Calu3 (cell line): ENCODE measurements at regions not wholly inside any gene's neighbourhood (a gene's known extent, or its start where the extent isn't known, plus 50 kb on each side); places are given as distances from the start of the nearest gene placed in this dataset.

Experiments
- BruUV-seq: library from RNA; stranded (reverse); fragments of 400-500 nt; replicated peaks from 2 replicates; lab custom pipeline; 2021; lab: Mats Ljungman, UMichigan
- CTCF ChIA-PET: fragments of 300-600 bp; sonication (Branson Sonifier 250); formaldehyde crosslinking; loops from one replicate; lab custom pipeline; 2022; ENCODE audit warnings: antibody characterized with exemption; lab: Charles Lee
- DNase-seq: peaks from one replicate; pipeline ENCODE4 v3.0.0; 2022
- H3K27ac Mint-ChIP-seq: one replicate; pipeline ENCODE4 v1.8.0; 2022; ENCODE audit warnings: mixed read lengths; ENCODE audit not compliant: unreplicated experiment
- H3K27me3 Mint-ChIP-seq: one replicate; pipeline ENCODE4 v1.8.0; 2022; ENCODE audit warnings: mixed read lengths; ENCODE audit not compliant: unreplicated experiment
- H3K36me3 Mint-ChIP-seq: one replicate; pipeline ENCODE4 v1.8.0; 2022; ENCODE audit warnings: mild to moderate bottlenecking, moderate library complexity, mixed read lengths; ENCODE audit not compliant: insufficient read depth, unreplicated experiment
- H3K4me1 Mint-ChIP-seq: one replicate; pipeline ENCODE4 v1.8.0; 2022; ENCODE audit warnings: mild to moderate bottlenecking, low read depth, mixed read lengths; ENCODE audit not compliant: unreplicated experiment
- H3K4me3 Mint-ChIP-seq: one replicate; pipeline ENCODE4 v1.8.0; 2022; ENCODE audit warnings: mild to moderate bottlenecking, low read depth, moderate library complexity, mixed read lengths; ENCODE audit not compliant: unreplicated experiment
- H3K9me3 Mint-ChIP-seq: one replicate; pipeline ENCODE4 v1.8.0; 2022; ENCODE audit warnings: low read depth, mixed read lengths; ENCODE audit not compliant: unreplicated experiment
- CTCF ChIP-seq: fragments of 200-600 bp; IDR thresholded peaks from one replicate; pipeline ENCODE4 v1.8.0; 2022; ENCODE audit warnings: antibody characterized with exemption; ENCODE audit not compliant: unreplicated experiment
- intact Hi-C: fragments of 100-400 bp; cut with micrococcal nuclease; formaldehyde crosslinking; loops from one replicate; pipeline ENCODE4 v1.10.0; 2022; ENCODE audit not compliant: unreplicated experiment

- Mint-ChIP-seq H3K27me3 (no peaks in the 10 kb centered on the region), H3K4me1 (no peaks in the 10 kb centered on the region), H3K27ac (no peak overlapping the region), H3K36me3 (no peaks in the 10 kb centered on the region), H3K9me3 (peaks cover 3% of the 10 kb centered on the region), H3K4me3 (no peak overlapping the region)
- CTCF ChIA-PET: no interaction called here
- TF ChIP-seq CTCF: no peak
- BruUV-seq: no TSS peak
- intact Hi-C loops: no loop called here
- DNase-seq: no peak
Observed at GRCh38 chr3:1664266-1664665, 434.4 kb upstream of the CNTN4 start.

- no peak for TF ChIP-seq CTCF
- BruUV-seq: no TSS peak
- Mint-ChIP-seq H3K27ac (no peak overlapping the region), H3K4me3 (no peak overlapping the region), H3K36me3 (no peaks in the 10 kb centered on the region), H3K27me3 (no peaks in the 10 kb centered on the region), H3K9me3 (peaks cover 5% of the 10 kb centered on the region), H3K4me1 (no peaks in the 10 kb centered on the region)
- DNase-seq: no peak
- CTCF ChIA-PET: no interaction called here
- intact Hi-C loops: no loop called here
Observed at GRCh38 chr3:1666865-1667264, 431.8 kb upstream of the CNTN4 start.

GRCh38 chr3:1677576-1678156 lies 421.0 kb upstream of the CNTN4 start:
- Mint-ChIP-seq H3K27ac (no peak overlapping the region), H3K36me3 (no peaks in the 10 kb centered on the region), H3K4me1 (no peaks in the 10 kb centered on the region), H3K9me3 (peaks cover 10% of the 10 kb centered on the region), H3K27me3 (no peaks in the 10 kb centered on the region), H3K4me3 (no peak overlapping the region)
- intact Hi-C loops: no loop called here
- BruUV-seq: no TSS peak
- TF ChIP-seq CTCF: no peak
- no peak for DNase-seq
- CTCF ChIA-PET: no interaction called here

- H3K27me3 Mint-ChIP-seq: no peaks in the 10 kb centered on the region
- CTCF ChIA-PET: no interaction called here
- BruUV-seq: no TSS peak
- no peaks in the 10 kb centered on the region for H3K4me1 Mint-ChIP-seq
- H3K4me3 Mint-ChIP-seq: no peak overlapping the region
- intact Hi-C loops: no loop called here
- H3K36me3 Mint-ChIP-seq: no peaks in the 10 kb centered on the region
- no peak overlapping the region for H3K27ac Mint-ChIP-seq
- no peak for DNase-seq
- H3K9me3 Mint-ChIP-seq: peaks cover 19% of the 10 kb centered on the region
- TF ChIP-seq CTCF: no peak
Observed at GRCh38 chr3:1692428-1692827, 406.2 kb upstream of the CNTN4 start.
